IMR-90 (cell line): ENCODE measurements at regions not wholly inside any gene's neighbourhood (a gene's known extent, or its start where the extent isn't known, plus 50 kb on each side); places are given as distances from the start of the nearest gene placed in this dataset.

ENCODE experiments used
- ATAC-seq: fragments of 200-7000 bp; cut with Tn5 transposase; 2 replicates; pipeline ENCODE4 v1.9.1; 2020; ENCODE audit warnings: low read depth, mild to moderate bottlenecking, moderate library complexity
- BruUV-seq: library from RNA; stranded (reverse); fragments of 400-500 nt; replicated peaks from 2 replicates; lab custom pipeline; 2021; lab: Mats Ljungman, UMichigan
- CTCF ChIA-PET: fragments of 300-600 bp; formaldehyde crosslinking; extraction: SDS; loops from one replicate; lab custom pipeline; 2021; ENCODE audit warnings: antibody characterized with exemption; lab: Yijun Ruan, JAX
- POLR2A ChIA-PET: fragments of 300-600 bp; sonication (Branson Sonifier 250); formaldehyde crosslinking; loops from one replicate; lab custom pipeline; 2022; ENCODE audit warnings: antibody characterized with exemption; ENCODE audit not compliant: unreplicated experiment; lab: Charles Lee
- DNase-seq: peaks from one replicate; pipeline ENCODE4 v3.0.0; 2013
- H2AFZ ChIP-seq: replicated peaks from 2 replicates; pipeline ENCODE3; 2013; ENCODE audit warnings: low read length, mild to moderate bottlenecking; ENCODE audit not compliant: poor library complexity
- H2AK5ac ChIP-seq: 2 replicates; pipeline ENCODE4 v1.6.1; 2013; ENCODE audit warnings: low read depth, low read length, inconsistent platforms
- H2AK9ac ChIP-seq: replicated peaks from 2 replicates; pipeline ENCODE3; 2013; ENCODE audit warnings: mild to moderate bottlenecking, low read depth, low read length, moderate library complexity; ENCODE audit not compliant: poor library complexity
- H2BK120ac ChIP-seq: 2 replicates; pipeline ENCODE4 v1.6.1; 2013; ENCODE audit warnings: low read depth, low read length, inconsistent platforms
- H2BK15ac ChIP-seq: 3 replicates; pipeline ENCODE4 v1.6.1; 2013; ENCODE audit warnings: low read depth, low read length, inconsistent platforms
- H2BK20ac ChIP-seq: 2 replicates; pipeline ENCODE4 v1.6.1; 2013; ENCODE audit warnings: low read depth, mild to moderate bottlenecking, inconsistent platforms, low read length, moderate library complexity
- H2BK5ac ChIP-seq: 2 replicates; pipeline ENCODE4 v1.6.1; 2013; ENCODE audit warnings: mild to moderate bottlenecking, low read depth, low read length, inconsistent platforms; ENCODE audit not compliant: poor library complexity, severe bottlenecking
- H3K14ac ChIP-seq: replicated peaks from 2 replicates; pipeline ENCODE4 v1.6.1; 2013; ENCODE audit warnings: low read depth, low read length, inconsistent platforms
- H3K18ac ChIP-seq: 2 replicates; pipeline ENCODE4 v1.6.1; 2013; ENCODE audit warnings: low read depth, low read length, control low read depth
- H3K23ac ChIP-seq: 2 replicates; pipeline ENCODE4 v1.6.1; 2013; ENCODE audit warnings: low read depth, low read length, inconsistent platforms
- H3K27ac ChIP-seq: 2 replicates; pipeline ENCODE4 v1.5.1; 2013; ENCODE audit warnings: mild to moderate bottlenecking, control low read depth, low read length; ENCODE audit not compliant: insufficient read depth
- H3K27me3 ChIP-seq: 2 replicates; pipeline ENCODE4 v1.6.1; 2013; ENCODE audit warnings: low read length; ENCODE audit not compliant: control insufficient read depth, insufficient read depth
- H3K36me3 ChIP-seq: 2 replicates; pipeline ENCODE4 v1.6.1; 2013; ENCODE audit warnings: low read length, mixed read lengths; ENCODE audit not compliant: control insufficient read depth, insufficient read depth
- H3K4ac ChIP-seq: 2 replicates; pipeline ENCODE4 v1.6.1; 2013; ENCODE audit warnings: low read depth, low read length, inconsistent platforms
- H3K4me1 ChIP-seq: 2 replicates; pipeline ENCODE4 v1.6.1; 2013; ENCODE audit warnings: low read length, mixed read lengths; ENCODE audit not compliant: control insufficient read depth, insufficient read depth
- H3K4me2 ChIP-seq: 2 replicates; pipeline ENCODE4 v1.6.1; 2013; ENCODE audit warnings: low read depth, mild to moderate bottlenecking, control low read depth, low read length, moderate library complexity
- H3K4me3 ChIP-seq: 2 replicates; pipeline ENCODE4 v1.5.1; 2013; ENCODE audit warnings: low read depth, mild to moderate bottlenecking, control low read depth, low read length, moderate library complexity; ENCODE audit not compliant: insufficient read depth
- H3K56ac ChIP-seq: 2 replicates; pipeline ENCODE4 v1.6.1; 2013; ENCODE audit warnings: low read length, inconsistent platforms; ENCODE audit not compliant: insufficient read depth; ENCODE audit errors: extremely low read depth
- H3K79me1 ChIP-seq, 2 experiments: 2 replicates each; pipeline ENCODE4 v1.6.1; 2013; ENCODE audit warnings: low read length in 2 of 2, inconsistent platforms in 1 of 2, low read depth in 1 of 2
- H3K9ac ChIP-seq: 2 replicates; pipeline ENCODE4 v1.6.1; 2013; ENCODE audit warnings: low read depth, low read length, control low read depth
- H3K9me1 ChIP-seq: 2 replicates; pipeline ENCODE4 v1.6.1; 2013; ENCODE audit warnings: low read length, inconsistent platforms; ENCODE audit not compliant: insufficient read depth
- H3K9me3 ChIP-seq: 2 replicates; pipeline ENCODE4 v1.6.1; 2013; ENCODE audit warnings: low read length; ENCODE audit not compliant: control insufficient read depth, insufficient read depth
- H4K20me1 ChIP-seq: 2 replicates; pipeline ENCODE4 v1.6.1; 2013; ENCODE audit warnings: low read length, inconsistent platforms; ENCODE audit not compliant: insufficient read depth
- H4K5ac ChIP-seq: 2 replicates; pipeline ENCODE4 v1.6.1; 2013; ENCODE audit warnings: mild to moderate bottlenecking, low read depth, low read length, control low read depth
- H4K8ac ChIP-seq, 2 experiments: 2 replicates each; pipeline ENCODE4 v1.6.1; 2013; ENCODE audit warnings: low read depth in 2 of 2, low read length in 2 of 2, control low read depth in 1 of 2, inconsistent platforms in 1 of 2
- H4K91ac ChIP-seq: 2 replicates; pipeline ENCODE4 v1.6.1; 2013; ENCODE audit warnings: low read depth, low read length, inconsistent platforms; ENCODE audit not compliant: insufficient read depth
- BHLHE40 ChIP-seq: fragments of 150-350 bp; IDR thresholded peaks from 2 replicates; pipeline ENCODE4 v1.6.1; 2016; ENCODE audit warnings: mild to moderate bottlenecking, low read depth, low read length
- CEBPB ChIP-seq: IDR thresholded peaks from 2 replicates; pipeline ENCODE4 v1.6.1; 2012; ENCODE audit warnings: low read depth, low read length, improper control_type of control experiment
- CHD1 ChIP-seq: IDR thresholded peaks from 2 replicates; pipeline ENCODE4 v1.6.1; 2012; ENCODE audit warnings: low read depth, low read length, improper control_type of control experiment
- FOS ChIP-seq: fragments of 150-350 bp; IDR thresholded peaks from 2 replicates; pipeline ENCODE4 v1.6.1; 2016; ENCODE audit warnings: low read depth, low read length
- MAFK ChIP-seq: IDR thresholded peaks from 2 replicates; pipeline ENCODE4 v1.6.1; 2012; ENCODE audit warnings: low read depth, low read length, improper control_type of control experiment
- MAZ ChIP-seq: IDR thresholded peaks from 2 replicates; pipeline ENCODE4 v1.6.1; 2012; ENCODE audit warnings: low read depth, mild to moderate bottlenecking, low read length, improper control_type of control experiment, moderate library complexity, borderline replicate concordance
- MXI1 ChIP-seq: IDR thresholded peaks from 2 replicates; pipeline ENCODE4 v1.6.1; 2012; ENCODE audit warnings: low read depth, mild to moderate bottlenecking, low read length, moderate library complexity, borderline replicate concordance
- NFE2L2 ChIP-seq: fragments of 150-350 bp; IDR thresholded peaks from 2 replicates; pipeline ENCODE4 v1.6.1; 2016; ENCODE audit warnings: low read depth, mild to moderate bottlenecking, low read length
- POLR2A ChIP-seq: IDR thresholded peaks from 2 replicates; pipeline ENCODE4 v1.6.1; 2012; ENCODE audit warnings: mild to moderate bottlenecking, low read depth, low read length
- RAD21 ChIP-seq: IDR thresholded peaks from 2 replicates; pipeline ENCODE4 v1.6.1; 2012; ENCODE audit warnings: low read length, improper control_type of control experiment
- RCOR1 ChIP-seq: IDR thresholded peaks from 2 replicates; pipeline ENCODE4 v1.6.1; 2012; ENCODE audit warnings: mild to moderate bottlenecking, low read length, improper control_type of control experiment; ENCODE audit not compliant: insufficient replicate concordance
- RFX5 ChIP-seq: IDR thresholded peaks from 2 replicates; pipeline ENCODE4 v1.8.0; 2012; ENCODE audit warnings: low read depth, mild to moderate bottlenecking, low read length, moderate library complexity
- SMC3 ChIP-seq: fragments of 150-350 bp; IDR thresholded peaks from 2 replicates; pipeline ENCODE4 v1.6.1; 2016; ENCODE audit warnings: low read depth, mild to moderate bottlenecking, antibody characterized with exemption, low read length, moderate library complexity
- dilution Hi-C: fragments of 300-500 bp; cut with HindIII; formaldehyde crosslinking; loops from one replicate; pipeline ENCODE4 v1.14.3; 2018; ENCODE audit warnings: low sequenced_read_pairs; ENCODE audit not compliant: unreplicated experiment
- in situ Hi-C: fragments of 300-500 bp; cut with MboI; formaldehyde crosslinking; loops from 3 replicates; pipeline ENCODE4 v1.14.3; 2019; ENCODE audit warnings: low sequenced_read_pairs, inconsistent platforms, mixed read lengths
- intact Hi-C: fragments of 100-400 bp; cut with micrococcal nuclease; formaldehyde crosslinking; loops from 2 replicates; pipeline ENCODE4 v1.10.0; 2022
- TF ChIP-seq, protein P1 (sequence below): conservative IDR thresholded peaks from 2 replicates; pipeline ENCODE4 v1.5.1; 2012; ENCODE audit warnings: mild to moderate bottlenecking, low read depth, low read length, improper control_type of control experiment
- TF ChIP-seq, protein P2 (sequence below): fragments of 150-350 bp; IDR thresholded peaks from 2 replicates; pipeline ENCODE4 v1.6.1; 2017; ENCODE audit warnings: mild to moderate bottlenecking, antibody characterized with exemption, low read length, low read depth
- TF ChIP-seq, protein P3 (sequence below): fragments of 150-350 bp; IDR thresholded peaks from 2 replicates; pipeline ENCODE4 v1.6.1; 2016; ENCODE audit warnings: low read depth, mild to moderate bottlenecking, low read length, moderate library complexity, borderline replicate concordance

DNA sequence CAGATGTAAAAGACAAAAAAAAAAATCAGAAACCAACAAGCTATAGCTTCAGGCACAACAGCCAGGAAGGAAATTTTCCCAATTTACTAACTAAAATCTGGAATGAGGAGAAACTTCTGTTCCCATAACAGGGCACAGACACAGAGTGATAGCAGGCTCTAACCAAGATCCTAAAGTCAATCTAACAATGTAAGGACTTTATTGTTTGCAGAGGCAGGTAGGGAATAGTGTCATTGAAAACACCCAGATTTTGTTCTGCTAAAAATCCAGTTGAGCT, 166.6 kb upstream of the ATP1B1 start:
- POLR2A ChIA-PET = no interaction called here
- Histone ChIP-seq H3K14ac (no peak overlapping the region), H4K8ac (no peak overlapping the region), H3K4me1 (no peaks in the 10 kb centered on the region), H3K9me3 (no peaks in the 10 kb centered on the region), H2BK20ac (no peak overlapping the region), H3K23ac (no peak overlapping the region), H4K20me1 (no peaks in the 10 kb centered on the region), H2BK15ac (no peak overlapping the region), H3K36me3 (no peaks in the 10 kb centered on the region), H2BK5ac (no peak overlapping the region), H2AK9ac (no peak overlapping the region), H2AK5ac (no peak overlapping the region), H3K9ac (no peak overlapping the region), H4K5ac (no peak overlapping the region), H3K27me3 (no peaks in the 10 kb centered on the region), H3K4me3 (no peak overlapping the region), H3K18ac (no peak overlapping the region), H2BK120ac (no peak overlapping the region), H3K56ac (no peak overlapping the region), H3K27ac (no peak overlapping the region), H3K4ac (no peak overlapping the region), H2AFZ (no peak overlapping the region), H3K79me1 (no peaks in the 10 kb centered on the region), H3K9me1 (no peaks in the 10 kb centered on the region), H3K4me2 (no peak overlapping the region), H4K91ac (no peak overlapping the region)
- dilution Hi-C loops = no loop called here
- DNase-seq (no peak), ATAC-seq (no peak)
- intact Hi-C loops = no loop called here
- no TSS peak for BruUV-seq
- CTCF ChIA-PET = interaction anchor here (0.6 kb wide), 1 partner anchor 469 kb away, joined by 3 read pairs; no protein-coding TSS in a partner anchor
- in situ Hi-C loops = no loop called here
- TF ChIP-seq, protein P1, sequence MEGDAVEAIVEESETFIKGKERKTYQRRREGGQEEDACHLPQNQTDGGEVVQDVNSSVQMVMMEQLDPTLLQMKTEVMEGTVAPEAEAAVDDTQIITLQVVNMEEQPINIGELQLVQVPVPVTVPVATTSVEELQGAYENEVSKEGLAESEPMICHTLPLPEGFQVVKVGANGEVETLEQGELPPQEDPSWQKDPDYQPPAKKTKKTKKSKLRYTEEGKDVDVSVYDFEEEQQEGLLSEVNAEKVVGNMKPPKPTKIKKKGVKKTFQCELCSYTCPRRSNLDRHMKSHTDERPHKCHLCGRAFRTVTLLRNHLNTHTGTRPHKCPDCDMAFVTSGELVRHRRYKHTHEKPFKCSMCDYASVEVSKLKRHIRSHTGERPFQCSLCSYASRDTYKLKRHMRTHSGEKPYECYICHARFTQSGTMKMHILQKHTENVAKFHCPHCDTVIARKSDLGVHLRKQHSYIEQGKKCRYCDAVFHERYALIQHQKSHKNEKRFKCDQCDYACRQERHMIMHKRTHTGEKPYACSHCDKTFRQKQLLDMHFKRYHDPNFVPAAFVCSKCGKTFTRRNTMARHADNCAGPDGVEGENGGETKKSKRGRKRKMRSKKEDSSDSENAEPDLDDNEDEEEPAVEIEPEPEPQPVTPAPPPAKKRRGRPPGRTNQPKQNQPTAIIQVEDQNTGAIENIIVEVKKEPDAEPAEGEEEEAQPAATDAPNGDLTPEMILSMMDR = no peak
- TF ChIP-seq, protein P2, sequence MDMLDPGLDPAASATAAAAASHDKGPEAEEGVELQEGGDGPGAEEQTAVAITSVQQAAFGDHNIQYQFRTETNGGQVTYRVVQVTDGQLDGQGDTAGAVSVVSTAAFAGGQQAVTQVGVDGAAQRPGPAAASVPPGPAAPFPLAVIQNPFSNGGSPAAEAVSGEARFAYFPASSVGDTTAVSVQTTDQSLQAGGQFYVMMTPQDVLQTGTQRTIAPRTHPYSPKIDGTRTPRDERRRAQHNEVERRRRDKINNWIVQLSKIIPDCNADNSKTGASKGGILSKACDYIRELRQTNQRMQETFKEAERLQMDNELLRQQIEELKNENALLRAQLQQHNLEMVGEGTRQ = no peak
- TF ChIP-seq RFX5 (no peak), SMC3 (no peak), MAZ (no peak), CEBPB (no peak), MXI1 (no peak), NFE2L2 (no peak), RAD21 (no peak), POLR2A (no peak), FOS (no peak), RCOR1 (no peak), MAFK (no peak), CHD1 (no peak), BHLHE40 (no peak)
- TF ChIP-seq, protein P3, sequence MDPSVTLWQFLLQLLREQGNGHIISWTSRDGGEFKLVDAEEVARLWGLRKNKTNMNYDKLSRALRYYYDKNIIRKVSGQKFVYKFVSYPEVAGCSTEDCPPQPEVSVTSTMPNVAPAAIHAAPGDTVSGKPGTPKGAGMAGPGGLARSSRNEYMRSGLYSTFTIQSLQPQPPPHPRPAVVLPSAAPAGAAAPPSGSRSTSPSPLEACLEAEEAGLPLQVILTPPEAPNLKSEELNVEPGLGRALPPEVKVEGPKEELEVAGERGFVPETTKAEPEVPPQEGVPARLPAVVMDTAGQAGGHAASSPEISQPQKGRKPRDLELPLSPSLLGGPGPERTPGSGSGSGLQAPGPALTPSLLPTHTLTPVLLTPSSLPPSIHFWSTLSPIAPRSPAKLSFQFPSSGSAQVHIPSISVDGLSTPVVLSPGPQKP = no peak
